ENCODE measurements at regions not wholly inside any gene's neighbourhood (a gene's known extent, or its start where the extent isn't known, plus 50 kb on each side); places are given as distances from the start of the nearest gene placed in this dataset.

DNA sequence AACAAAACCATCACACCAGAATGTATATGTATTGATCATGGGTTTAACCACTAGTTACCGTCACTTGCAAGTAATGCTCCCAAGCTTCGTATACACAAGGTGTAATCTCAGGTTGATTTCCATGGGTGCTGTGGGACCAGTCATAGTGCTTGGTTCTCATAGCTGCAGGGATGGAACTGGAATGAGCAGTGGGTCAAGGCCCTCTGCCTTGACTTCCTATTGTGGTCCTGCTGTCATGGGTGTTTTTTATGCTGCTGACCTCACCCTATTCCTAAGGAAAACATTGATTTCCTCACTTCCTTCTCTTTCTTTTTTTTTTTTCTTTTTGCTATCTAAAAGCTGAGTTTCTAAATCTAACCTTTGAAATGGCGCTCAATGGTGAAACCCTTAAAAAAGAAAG is 325.6 kb upstream of the RASGRP1 start (continued):
- TF ChIP-seq, protein P1, sequence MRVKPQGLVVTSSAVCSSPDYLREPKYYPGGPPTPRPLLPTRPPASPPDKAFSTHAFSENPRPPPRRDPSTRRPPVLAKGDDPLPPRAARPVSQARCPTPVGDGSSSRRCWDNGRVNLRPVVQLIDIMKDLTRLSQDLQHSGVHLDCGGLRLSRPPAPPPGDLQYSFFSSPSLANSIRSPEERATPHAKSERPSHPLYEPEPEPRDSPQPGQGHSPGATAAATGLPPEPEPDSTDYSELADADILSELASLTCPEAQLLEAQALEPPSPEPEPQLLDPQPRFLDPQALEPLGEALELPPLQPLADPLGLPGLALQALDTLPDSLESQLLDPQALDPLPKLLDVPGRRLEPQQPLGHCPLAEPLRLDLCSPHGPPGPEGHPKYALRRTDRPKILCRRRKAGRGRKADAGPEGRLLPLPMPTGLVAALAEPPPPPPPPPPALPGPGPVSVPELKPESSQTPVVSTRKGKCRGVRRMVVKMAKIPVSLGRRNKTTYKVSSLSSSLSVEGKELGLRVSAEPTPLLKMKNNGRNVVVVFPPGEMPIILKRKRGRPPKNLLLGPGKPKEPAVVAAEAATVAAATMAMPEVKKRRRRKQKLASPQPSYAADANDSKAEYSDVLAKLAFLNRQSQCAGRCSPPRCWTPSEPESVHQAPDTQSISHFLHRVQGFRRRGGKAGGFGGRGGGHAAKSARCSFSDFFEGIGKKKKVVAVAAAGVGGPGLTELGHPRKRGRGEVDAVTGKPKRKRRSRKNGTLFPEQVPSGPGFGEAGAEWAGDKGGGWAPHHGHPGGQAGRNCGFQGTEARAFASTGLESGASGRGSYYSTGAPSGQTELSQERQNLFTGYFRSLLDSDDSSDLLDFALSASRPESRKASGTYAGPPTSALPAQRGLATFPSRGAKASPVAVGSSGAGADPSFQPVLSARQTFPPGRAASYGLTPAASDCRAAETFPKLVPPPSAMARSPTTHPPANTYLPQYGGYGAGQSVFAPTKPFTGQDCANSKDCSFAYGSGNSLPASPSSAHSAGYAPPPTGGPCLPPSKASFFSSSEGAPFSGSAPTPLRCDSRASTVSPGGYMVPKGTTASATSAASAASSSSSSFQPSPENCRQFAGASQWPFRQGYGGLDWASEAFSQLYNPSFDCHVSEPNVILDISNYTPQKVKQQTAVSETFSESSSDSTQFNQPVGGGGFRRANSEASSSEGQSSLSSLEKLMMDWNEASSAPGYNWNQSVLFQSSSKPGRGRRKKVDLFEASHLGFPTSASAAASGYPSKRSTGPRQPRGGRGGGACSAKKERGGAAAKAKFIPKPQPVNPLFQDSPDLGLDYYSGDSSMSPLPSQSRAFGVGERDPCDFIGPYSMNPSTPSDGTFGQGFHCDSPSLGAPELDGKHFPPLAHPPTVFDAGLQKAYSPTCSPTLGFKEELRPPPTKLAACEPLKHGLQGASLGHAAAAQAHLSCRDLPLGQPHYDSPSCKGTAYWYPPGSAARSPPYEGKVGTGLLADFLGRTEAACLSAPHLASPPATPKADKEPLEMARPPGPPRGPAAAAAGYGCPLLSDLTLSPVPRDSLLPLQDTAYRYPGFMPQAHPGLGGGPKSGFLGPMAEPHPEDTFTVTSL (CRISPR knock-in tag; IDR thresholded peaks at IDR 0.05; ENCODE audit: borderline replicate concordance): no peak
- no peak for TF ChIP-seq XBP1 (CRISPR knock-in tag; IDR thresholded peaks at IDR 0.05)
- TF ChIP-seq NR2F2 (IDR thresholded peaks at IDR 0.05; ENCODE audit: borderline replicate concordance, low read depth): no peak
- no peak for TF ChIP-seq ELF4 (CRISPR knock-in tag; IDR thresholded peaks at IDR 0.05; ENCODE audit: borderline replicate concordance)

DNA sequence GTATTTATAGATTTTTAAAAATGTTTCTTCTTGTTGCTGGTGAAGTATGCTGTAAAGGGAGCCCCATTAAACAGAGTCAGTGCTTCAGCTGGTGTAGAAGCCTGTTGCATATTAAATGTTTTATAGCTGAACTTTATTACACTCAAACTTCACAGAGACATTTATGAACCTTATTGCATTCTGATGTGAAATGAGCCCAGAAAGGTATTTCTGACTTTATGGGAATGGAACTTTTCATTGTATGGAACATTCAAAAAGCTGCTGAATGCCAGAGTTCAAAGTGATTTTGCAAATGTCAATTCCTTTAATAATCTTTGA is 329.3 kb upstream of the RASGRP1 start:
- Histone ChIP-seq H3K4me2 (ENCODE audit: low read depth, low read length) (no peak overlapping the region), H3K9me3 (ENCODE audit: low read length) (no peaks in the 10 kb centered on the region), H3K27me3 (ENCODE audit: control insufficient read depth in 1 of 2, insufficient read depth in 2 of 2, low read length in 2 of 2) (no peaks in the 10 kb centered on the region; a peak in 1 of 5 replicates), H3K4me3 (replicated peaks in 1 of 3; ENCODE audit: insufficient read depth in 1 of 3, low read depth in 2 of 3, low read length in 3 of 3) (no peak overlapping the region), H2AFZ (ENCODE audit: low read length) (no peak overlapping the region), H3K4me1 (ENCODE audit: insufficient read depth, low read length) (peaks cover 8% of the 10 kb centered on the region; the same call in 1 of the 2 replicates), H3K9ac (ENCODE audit: insufficient read depth, low read depth, low read length) (no peak overlapping the region), H3K27ac (ENCODE audit: extremely low read length, insufficient read depth, low read length) (no peak overlapping the region), H3K79me2 (ENCODE audit: insufficient read depth, low read length) (no peaks in the 10 kb centered on the region), H3K36me3 (replicated peaks in 1 of 2; ENCODE audit: control insufficient read depth in 1 of 2, insufficient read depth in 2 of 2, low read length in 2 of 2) (no peaks in the 10 kb centered on the region), H4K20me1 (ENCODE audit: insufficient read depth, low read length) (no peaks in the 10 kb centered on the region)
- in situ Hi-C loops (cut with HindIII; ENCODE audit: extremely low pct_ligation_motif_present, low pct_unique_long_range_greater_than_20kb): no loop called here
- ChIA-PET POLR2A (no interaction called here), CTCF (ENCODE audit: low intra/inter-chr PET ratio, low total read pairs) (no interaction called here)
- ATAC-seq: no peak
- no peak for DNase-seq (ENCODE audit: low spot score)
- BruUV-seq (replicated peaks): no TSS peak
- no peak for FAIRE-seq
- intact Hi-C loops (cut with micrococcal nuclease; ENCODE audit: unreplicated experiment): no loop called here
- no peak for TF ChIP-seq ZSCAN29 (CRISPR knock-in tag; conservative IDR thresholded peaks at IDR 0.05)
- no peak for TF ChIP-seq ZNF264 (CRISPR knock-in tag; IDR thresholded peaks at IDR 0.05)
- TF ChIP-seq ZNF75D (CRISPR knock-in tag; IDR thresholded peaks at IDR 0.05; ENCODE audit: borderline replicate concordance): no peak
- no peak for TF ChIP-seq STAG1 (CRISPR knock-in tag; IDR thresholded peaks at IDR 0.05)
- TF ChIP-seq REXO4 (CRISPR knock-in tag; IDR thresholded peaks at IDR 0.05; ENCODE audit: borderline replicate concordance): no peak
- TF ChIP-seq ZSCAN25 (CRISPR knock-in tag; IDR thresholded peaks at IDR 0.05): no peak
- TF ChIP-seq GTF2F1 (IDR thresholded peaks at IDR 0.05; ENCODE audit: low read length): no peak
- TF ChIP-seq, protein P2, sequence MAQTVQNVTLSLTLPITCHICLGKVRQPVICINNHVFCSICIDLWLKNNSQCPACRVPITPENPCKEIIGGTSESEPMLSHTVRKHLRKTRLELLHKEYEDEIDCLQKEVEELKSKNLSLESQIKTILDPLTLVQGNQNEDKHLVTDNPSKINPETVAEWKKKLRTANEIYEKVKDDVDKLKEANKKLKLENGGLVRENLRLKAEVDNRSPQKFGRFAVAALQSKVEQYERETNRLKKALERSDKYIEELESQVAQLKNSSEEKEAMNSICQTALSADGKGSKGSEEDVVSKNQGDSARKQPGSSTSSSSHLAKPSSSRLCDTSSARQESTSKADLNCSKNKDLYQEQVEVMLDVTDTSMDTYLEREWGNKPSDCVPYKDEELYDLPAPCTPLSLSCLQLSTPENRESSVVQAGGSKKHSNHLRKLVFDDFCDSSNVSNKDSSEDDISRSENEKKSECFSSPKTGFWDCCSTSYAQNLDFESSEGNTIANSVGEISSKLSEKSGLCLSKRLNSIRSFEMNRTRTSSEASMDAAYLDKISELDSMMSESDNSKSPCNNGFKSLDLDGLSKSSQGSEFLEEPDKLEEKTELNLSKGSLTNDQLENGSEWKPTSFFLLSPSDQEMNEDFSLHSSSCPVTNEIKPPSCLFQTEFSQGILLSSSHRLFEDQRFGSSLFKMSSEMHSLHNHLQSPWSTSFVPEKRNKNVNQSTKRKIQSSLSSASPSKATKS (CRISPR knock-in tag; IDR thresholded peaks at IDR 0.05): no peak
- TF ChIP-seq NFE2L1 (CRISPR knock-in tag; IDR thresholded peaks at IDR 0.05; ENCODE audit: borderline replicate concordance): no peak
- no peak for TF ChIP-seq ZNF337 (CRISPR knock-in tag; IDR thresholded peaks at IDR 0.05; ENCODE audit: borderline replicate concordance, low read depth)
- no peak for TF ChIP-seq BORCS8-MEF2B (CRISPR knock-in tag; IDR thresholded peaks at IDR 0.05)
- no peak for TF ChIP-seq GTF3A (CRISPR knock-in tag; conservative IDR thresholded peaks at IDR 0.05)
